ENCODE measurements at regions not wholly inside any gene's neighbourhood (a gene's known extent, or its start where the extent isn't known, plus 50 kb on each side); places are given as distances from the start of the nearest gene placed in this dataset.

GRCh38 chr6:44548319-44548718 lies 160.8 kb downstream of the CDC5L start:
- TF ChIP-seq, protein P1, sequence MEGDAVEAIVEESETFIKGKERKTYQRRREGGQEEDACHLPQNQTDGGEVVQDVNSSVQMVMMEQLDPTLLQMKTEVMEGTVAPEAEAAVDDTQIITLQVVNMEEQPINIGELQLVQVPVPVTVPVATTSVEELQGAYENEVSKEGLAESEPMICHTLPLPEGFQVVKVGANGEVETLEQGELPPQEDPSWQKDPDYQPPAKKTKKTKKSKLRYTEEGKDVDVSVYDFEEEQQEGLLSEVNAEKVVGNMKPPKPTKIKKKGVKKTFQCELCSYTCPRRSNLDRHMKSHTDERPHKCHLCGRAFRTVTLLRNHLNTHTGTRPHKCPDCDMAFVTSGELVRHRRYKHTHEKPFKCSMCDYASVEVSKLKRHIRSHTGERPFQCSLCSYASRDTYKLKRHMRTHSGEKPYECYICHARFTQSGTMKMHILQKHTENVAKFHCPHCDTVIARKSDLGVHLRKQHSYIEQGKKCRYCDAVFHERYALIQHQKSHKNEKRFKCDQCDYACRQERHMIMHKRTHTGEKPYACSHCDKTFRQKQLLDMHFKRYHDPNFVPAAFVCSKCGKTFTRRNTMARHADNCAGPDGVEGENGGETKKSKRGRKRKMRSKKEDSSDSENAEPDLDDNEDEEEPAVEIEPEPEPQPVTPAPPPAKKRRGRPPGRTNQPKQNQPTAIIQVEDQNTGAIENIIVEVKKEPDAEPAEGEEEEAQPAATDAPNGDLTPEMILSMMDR (IDR thresholded peaks at IDR 0.05): no peak
- TF ChIP-seq ESRRA (CRISPR knock-in tag; IDR thresholded peaks at IDR 0.05; ENCODE audit: borderline replicate concordance) (no peak), E2F5 (CRISPR knock-in tag; IDR thresholded peaks at IDR 0.05) (no peak), RELA (CRISPR knock-in tag; IDR thresholded peaks at IDR 0.05; ENCODE audit: borderline replicate concordance) (no peak)
